Esophagus squamous epithelium (tissue), 4 donors: ENCODE measurements at regions not wholly inside any gene's neighbourhood (a gene's known extent, or its start where the extent isn't known, plus 50 kb on each side); places are given as distances from the start of the nearest gene placed in this dataset.

Experiments used
- CTCF ChIP-seq, 6 experiments: fragments of 450-650 bp in 4 of 6; fragments of 200-600 bp in 2 of 6; sonication (generic) in 2 of 6; IDR thresholded peaks; one replicate each; pipeline ENCODE4 v1.5.1; 2016 to 2019; ENCODE audit warnings: antibody characterized with exemption in 6 of 6, mild to moderate bottlenecking in 4 of 6, moderate library complexity in 4 of 6
- POLR2A ChIP-seq, 4 donors: fragments of 450-650 bp; IDR thresholded peaks; one replicate each; pipeline ENCODE4 v1.6.1; 2017; ENCODE audit warnings: antibody characterized with exemption in 4 of 4, mild to moderate bottlenecking in 4 of 4, moderate library complexity in 3 of 4

GRCh38 chr18:77466890-77467289 is 217.2 kb downstream of the GALR1 start:
- TF ChIP-seq POLR2A (IDR thresholded peaks at IDR 0.05), result no peak
- TF ChIP-seq CTCF (IDR thresholded peaks at IDR 0.05), result no peak
